ENCODE measurements at regions not wholly inside any gene's neighbourhood (a gene's known extent, or its start where the extent isn't known, plus 50 kb on each side); places are given as distances from the start of the nearest gene placed in this dataset.
"Not testable (repeated sequence)": the region's sequence is repeated elsewhere in the genome, so short reads cannot be mapped to it uniquely, and the experiment has no call there.

GRCh38 chr20:30593572-30593971 lies 663.9 kb upstream of the DEFB115 start:
- DNase-seq: no peak

GRCh38 chr20:30594112-30594511 lies 663.4 kb upstream of the DEFB115 start:
- no peak for DNase-seq

DNA sequence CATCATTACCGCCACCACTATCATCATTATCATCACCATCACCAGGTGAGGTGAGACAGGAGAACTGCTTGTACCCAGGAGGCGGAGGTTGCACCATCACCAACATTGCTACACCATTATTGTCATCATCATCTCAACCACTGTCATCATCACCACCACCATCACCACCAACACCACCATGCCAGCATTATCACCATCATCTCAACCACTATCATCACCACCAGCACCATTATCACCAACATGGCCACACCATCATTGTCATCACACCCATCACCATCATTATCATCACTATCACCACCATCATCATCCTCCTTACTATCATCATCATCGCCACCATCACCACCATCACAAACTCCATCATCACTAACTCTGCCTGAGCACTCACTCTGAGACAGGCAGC lies 661.8 kb upstream of the DEFB115 start:
- DNase-seq: no peak

DNA sequence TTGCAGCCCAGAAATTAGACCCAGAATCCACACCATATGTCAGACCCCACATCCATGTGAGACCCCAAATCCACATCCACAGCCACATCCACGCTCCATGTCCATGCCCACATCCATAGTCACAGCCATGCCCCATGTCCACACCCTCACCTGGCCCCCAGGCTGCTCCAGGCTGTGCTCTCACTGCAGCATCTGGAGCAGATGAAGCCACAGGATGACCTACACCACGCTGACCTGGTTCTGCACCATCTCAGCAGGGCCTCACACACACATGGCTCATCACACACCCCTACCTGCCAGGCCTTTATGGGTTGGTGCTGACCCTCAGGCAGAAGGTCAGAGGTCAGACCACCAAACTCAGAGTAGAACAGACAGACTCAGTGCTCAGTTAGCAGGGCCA lies 660.0 kb upstream of the DEFB115 start:
- DNase-seq: not testable (repeated sequence)

- no peak for DNase-seq
These were observed 658.8 kb upstream of the DEFB115 start for GRCh38 chr20:30598460-30599230.

DNA sequence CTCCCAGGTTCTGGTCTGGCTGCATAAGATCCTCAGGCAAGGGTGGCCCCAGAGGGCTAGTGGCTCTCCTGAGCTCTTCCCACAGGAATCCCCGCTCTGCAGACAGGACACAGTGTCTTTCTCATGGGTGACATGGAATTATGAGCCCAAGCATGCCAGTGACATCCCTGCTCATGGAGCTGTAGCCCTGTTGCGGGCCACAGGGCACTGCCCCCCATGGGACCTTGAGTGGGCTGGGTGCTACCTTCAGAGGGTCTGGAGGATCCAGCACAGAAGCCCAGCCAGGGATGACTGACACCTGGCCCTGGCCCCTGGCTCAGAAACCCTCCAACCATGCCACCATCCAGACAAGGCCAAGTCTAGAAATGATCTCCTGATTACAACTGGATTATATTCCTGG lies 657.5 kb upstream of the DEFB115 start:
- no peak for DNase-seq

- DNase-seq: no peak
These were observed 655.5 kb upstream of the DEFB115 start for GRCh38 chr20:30601974-30602373.

GRCh38 chr20:30602424-30602823 lies 655.0 kb upstream of the DEFB115 start:
- no peak for DNase-seq

DNA sequence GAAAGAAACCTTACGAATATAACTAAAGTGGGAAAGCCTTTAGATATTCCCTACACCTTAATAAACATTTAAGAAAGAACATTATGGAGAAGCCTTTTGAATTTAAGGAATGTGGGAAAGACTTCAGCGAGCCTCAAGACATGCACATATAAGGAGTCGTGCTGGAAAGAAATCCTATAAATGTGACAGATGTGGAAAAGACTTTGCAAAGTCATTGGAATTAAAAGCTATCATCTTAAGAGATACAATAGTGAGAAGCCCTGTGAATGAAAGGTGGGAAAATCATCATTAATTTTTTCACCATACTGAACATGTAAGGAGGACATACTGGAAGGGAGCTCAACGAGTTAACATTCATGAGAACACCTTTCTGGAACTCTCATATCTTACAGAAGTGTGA lies 650.5 kb upstream of the DEFB115 start:
- no peak for DNase-seq

- no peak for DNase-seq
These were observed 647.3 kb upstream of the DEFB115 start for GRCh38 chr20:30610029-30610693.

DNA sequence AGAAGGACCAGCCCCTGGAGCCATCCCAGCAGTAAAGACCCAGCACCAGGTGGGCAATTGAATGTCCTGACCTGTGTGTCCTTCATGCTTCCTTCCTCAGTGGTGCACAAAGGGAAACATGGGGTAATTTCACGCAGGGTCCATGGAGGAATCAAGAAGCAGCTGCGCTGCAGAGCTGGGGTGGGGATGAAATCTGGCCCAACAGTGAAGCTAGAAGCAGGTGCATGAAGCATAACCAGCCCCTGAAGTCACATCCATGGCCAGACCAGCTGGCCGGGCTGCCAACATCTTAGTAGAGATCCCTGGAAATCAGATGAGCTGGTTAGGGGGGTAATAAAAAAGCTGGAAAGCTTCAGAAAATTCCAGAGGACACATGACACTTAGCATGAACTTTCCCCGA lies 646.7 kb upstream of the DEFB115 start:
- no peak for DNase-seq

DNA sequence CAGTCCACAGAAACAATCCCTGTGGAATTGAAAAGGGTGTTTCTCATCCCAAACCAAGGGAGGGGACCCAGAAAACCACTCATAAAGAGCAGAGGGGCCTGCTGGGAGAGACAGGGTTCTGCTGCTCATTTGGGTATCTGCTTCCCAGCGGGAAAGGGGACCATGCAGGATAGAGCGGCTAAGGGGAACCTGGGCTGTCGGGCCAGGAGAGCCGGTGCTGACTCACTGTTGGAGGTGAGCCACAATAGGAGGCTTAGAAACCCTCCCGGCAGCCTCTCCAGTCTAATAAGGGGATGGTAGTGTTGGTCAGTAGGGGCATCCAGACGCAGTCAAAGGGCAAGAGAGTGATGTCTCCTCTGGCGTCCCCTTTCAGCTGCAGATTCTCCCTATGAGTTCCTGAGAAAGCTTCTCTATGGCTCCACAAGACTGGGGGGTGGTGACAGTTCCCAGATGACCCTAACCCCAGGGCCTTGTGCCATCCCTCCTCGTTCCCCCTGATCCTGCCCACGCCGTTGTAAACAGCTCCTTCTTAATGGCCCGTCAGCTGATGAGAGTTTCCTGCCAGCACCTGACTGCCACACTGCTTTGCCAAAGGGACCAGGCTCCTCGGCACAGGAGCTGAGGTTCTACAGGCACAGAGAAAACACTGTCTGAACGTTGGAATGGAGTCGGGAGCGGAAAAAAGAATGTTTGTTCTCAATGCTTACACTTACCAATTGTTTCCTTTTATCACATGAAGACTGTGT lies 646.1 kb upstream of the DEFB115 start:
- DNase-seq: no peak

- DNase-seq: no peak
These were observed 645.1 kb upstream of the DEFB115 start for GRCh38 chr20:30612344-30612743.

DNA sequence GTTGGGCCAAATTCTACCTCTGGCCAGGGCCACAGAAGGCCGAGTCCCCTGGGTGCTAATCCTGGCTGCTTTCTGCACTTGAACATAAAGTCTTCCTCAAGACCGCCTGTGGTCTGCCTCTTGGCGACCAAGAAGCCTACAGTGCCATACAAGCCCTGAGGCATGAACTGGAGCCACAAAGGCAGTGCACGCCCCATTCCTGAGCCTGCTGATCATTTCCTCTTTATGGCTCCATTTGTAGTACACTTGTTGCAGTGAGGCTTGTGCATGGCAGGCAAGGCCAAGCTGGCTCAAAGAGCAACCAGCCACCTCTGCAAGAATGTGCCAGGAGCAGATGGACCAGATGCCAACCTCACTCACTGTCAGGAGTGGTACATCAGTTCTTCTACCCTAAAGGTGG lies 636.1 kb upstream of the DEFB115 start:
- DNase-seq: not testable (repeated sequence)

DNA sequence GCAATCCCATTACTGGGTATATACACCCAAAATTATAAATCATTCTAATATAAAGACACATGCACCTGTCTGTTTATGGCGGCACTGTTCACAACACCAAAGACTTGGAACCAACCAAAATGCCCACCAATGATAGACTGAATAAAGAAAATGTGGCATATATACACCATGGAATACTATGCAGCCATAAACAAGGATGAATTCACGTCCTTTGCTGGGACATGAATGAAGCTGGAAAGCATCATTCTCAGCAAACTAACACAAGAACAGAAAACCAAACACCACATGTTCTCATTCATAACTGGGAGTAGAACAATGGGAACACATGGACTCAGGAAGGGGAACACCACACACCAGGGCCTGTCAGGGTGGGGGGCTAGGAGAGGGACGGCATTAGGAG lies 633.2 kb upstream of the DEFB115 start:
- not testable (repeated sequence) for DNase-seq

DNA sequence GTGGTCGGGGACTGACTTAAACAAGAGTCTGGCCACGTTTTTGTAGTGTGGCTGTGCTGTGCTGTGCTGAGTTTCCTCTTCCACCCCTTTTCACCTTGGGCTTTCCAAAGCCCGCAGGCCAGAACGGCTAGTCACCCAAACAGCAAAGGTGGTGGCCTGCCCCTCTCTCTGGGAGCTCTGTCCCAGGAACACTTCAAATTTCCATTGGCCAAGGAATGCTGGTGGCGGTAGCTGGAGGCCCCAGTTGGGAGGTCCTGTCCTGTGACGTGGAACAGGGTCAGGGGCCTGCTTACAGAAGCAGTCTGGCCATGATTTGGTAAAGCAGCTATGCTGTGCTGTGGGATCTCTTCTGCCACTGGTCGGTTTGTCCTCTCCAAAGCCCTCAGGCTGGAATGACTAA lies 628.1 kb upstream of the DEFB115 start:
- DNase-seq: not testable (repeated sequence)

GRCh38 chr20:30630761-30631160 lies 626.7 kb upstream of the DEFB115 start:
- no peak for DNase-seq

GRCh38 chr20:30631261-30631789 lies 626.1 kb upstream of the DEFB115 start:
- not testable (repeated sequence) for DNase-seq

DNA sequence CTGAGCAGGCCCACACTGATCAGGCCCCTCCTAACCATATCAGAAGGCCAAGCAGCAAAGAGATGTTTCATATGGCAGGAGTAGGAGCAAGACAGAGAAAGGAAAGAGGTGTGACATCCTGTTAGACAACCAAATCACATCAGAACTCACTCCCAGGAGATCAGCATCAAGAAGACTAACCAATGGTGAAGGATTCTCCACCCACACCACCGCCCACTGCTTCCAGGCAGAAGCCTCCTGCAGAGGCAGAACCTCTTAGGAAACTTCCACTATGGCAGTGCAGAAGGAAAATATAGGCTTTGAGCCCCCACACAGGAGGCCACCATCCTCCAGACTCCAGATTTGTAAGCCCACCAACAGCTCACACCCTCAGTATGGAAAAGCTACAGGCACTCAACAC lies 624.7 kb upstream of the DEFB115 start:
- not testable (repeated sequence) for DNase-seq

DNA sequence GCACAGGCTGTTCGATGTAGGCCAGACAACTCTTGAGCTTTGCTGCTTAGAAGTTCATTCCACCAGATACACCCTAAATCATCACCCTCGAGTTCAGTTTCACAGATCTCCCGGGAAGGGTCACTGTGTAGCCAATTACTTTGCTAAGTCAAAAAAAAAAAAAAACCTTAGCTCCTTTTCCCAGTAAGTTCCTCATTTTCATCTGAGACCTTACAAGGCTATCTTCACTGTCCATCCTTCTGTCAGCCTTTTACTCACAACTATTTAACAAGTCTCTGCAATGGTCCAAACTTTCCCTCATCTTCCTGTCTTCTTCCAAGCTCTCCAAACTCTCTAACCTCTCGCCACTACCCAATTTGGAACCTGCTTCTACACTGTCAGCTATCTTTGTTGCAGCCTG lies 615.9 kb upstream of the DEFB115 start:
- DNase-seq: not testable (repeated sequence)

GRCh38 chr20:30660982-30661381 lies 596.5 kb upstream of the DEFB115 start:
- not testable (repeated sequence) for DNase-seq

GRCh38 chr20:30668418-30668817 lies 589.0 kb upstream of the DEFB115 start:
- not testable (repeated sequence) for DNase-seq

- not testable (repeated sequence) for DNase-seq
These were observed 588.0 kb upstream of the DEFB115 start for GRCh38 chr20:30669330-30670029.
